PC-3 (cell line): ENCODE measurements at regions not wholly inside any gene's neighbourhood (a gene's known extent, or its start where the extent isn't known, plus 50 kb on each side); places are given as distances from the start of the nearest gene placed in this dataset.
"Not testable (repeated sequence)": the region's sequence is repeated elsewhere in the genome, so short reads cannot be mapped to it uniquely, and the experiment has no call there.

Source experiments
- ATAC-seq: fragments of 200-7000 bp; cut with Tn5 transposase; 2 replicates; pipeline ENCODE4 v1.9.1; 2020; ENCODE audit warnings: mild to moderate bottlenecking, moderate library complexity
- BruUV-seq: library from RNA; stranded (reverse); fragments of 400-500 nt; replicated peaks from 2 replicates; lab custom pipeline; 2021; lab: Mats Ljungman, UMichigan
- CTCF ChIA-PET: fragments of 300-600 bp; sonication (Branson Sonifier 250); formaldehyde crosslinking; loops from one replicate; lab custom pipeline; 2022; ENCODE audit warnings: antibody characterized with exemption; lab: Charles Lee
- POLR2A ChIA-PET: fragments of 300-600 bp; sonication (Branson Sonifier 250); formaldehyde crosslinking; loops from one replicate; lab custom pipeline; 2022; ENCODE audit warnings: antibody characterized with exemption; ENCODE audit not compliant: unreplicated experiment; lab: Charles Lee
- DNase-seq: peaks from one replicate; pipeline ENCODE4 v3.0.0-alpha.2; 2015
- H2AFZ ChIP-seq: fragments of 300-600 bp; sonication (generic); 2 replicates; pipeline ENCODE4 v1.6.0; 2016; ENCODE audit warnings: antibody characterized with exemption, low read length
- H3F3A ChIP-seq: fragments of 300-600 bp; sonication (generic); one replicate; pipeline ENCODE4 v1.6.0; 2017; ENCODE audit warnings: antibody characterized with exemption, low read length, control low read depth, mild to moderate bottlenecking; ENCODE audit not compliant: unreplicated experiment
- H3K27ac ChIP-seq: fragments of 300-600 bp; sonication (generic); 2 replicates; pipeline ENCODE4 v1.5.1; 2016; ENCODE audit warnings: mild to moderate bottlenecking, low read length
- H3K27me3 ChIP-seq: fragments of 300-600 bp; sonication (generic); 2 replicates; pipeline ENCODE4 v1.6.1; 2016; ENCODE audit warnings: low read length, mixed read lengths
- H3K36me3 ChIP-seq: fragments of 300-600 bp; sonication (generic); 2 replicates; pipeline ENCODE4 v1.6.1; 2016; ENCODE audit warnings: low read depth, mixed run types, low read length, mixed read lengths
- H3K4me1 ChIP-seq: fragments of 300-600 bp; sonication (generic); 2 replicates; pipeline ENCODE4 v1.5.1; 2016; ENCODE audit warnings: low read length; ENCODE audit not compliant: insufficient read depth
- H3K4me2 ChIP-seq: fragments of 300-600 bp; sonication (generic); 2 replicates; pipeline ENCODE4 v1.6.0; 2016; ENCODE audit warnings: low read length
- H3K4me3 ChIP-seq: fragments of 300-600 bp; sonication (generic); 2 replicates; pipeline ENCODE4 v1.5.1; 2016; ENCODE audit warnings: mild to moderate bottlenecking, low read length, mixed read lengths
- H3K79me2 ChIP-seq: fragments of 300-600 bp; sonication (generic); 2 replicates; pipeline ENCODE4 v1.6.1; 2017; ENCODE audit warnings: low read length, mixed read lengths
- H3K9ac ChIP-seq: fragments of 300-600 bp; sonication (generic); 2 replicates; pipeline ENCODE4 v1.6.0; 2016; ENCODE audit warnings: mild to moderate bottlenecking, low read length
- H3K9me2 ChIP-seq: fragments of 300-600 bp; sonication (generic); replicated peaks from 2 replicates; pipeline ENCODE4 v1.6.1; 2016; ENCODE audit warnings: mixed run types, low read length, mixed read lengths
- H3K9me3 ChIP-seq: fragments of 300-600 bp; sonication (generic); 2 replicates; pipeline ENCODE4 v1.6.1; 2016; ENCODE audit warnings: low read length, mixed read lengths
- H4K20me1 ChIP-seq: fragments of 300-600 bp; sonication (generic); 2 replicates; pipeline ENCODE4 v1.6.1; 2016; ENCODE audit warnings: low read length, mixed read lengths
- CTCF ChIP-seq: fragments of 300-600 bp; sonication (generic); conservative IDR thresholded peaks from 2 replicates; pipeline ENCODE4 v1.5.1; 2017; ENCODE audit warnings: antibody characterized with exemption, low read depth, mild to moderate bottlenecking, low read length
- EZH2 ChIP-seq: fragments of 300-600 bp; sonication (generic); IDR thresholded peaks from one replicate; pipeline ENCODE4 v1.6.1; 2017; ENCODE audit warnings: antibody characterized with exemption, mild to moderate bottlenecking, low read length; ENCODE audit not compliant: unreplicated experiment
- EZH2phosphoT487 ChIP-seq: fragments of 300-600 bp; sonication (generic); IDR thresholded peaks from 2 replicates; pipeline ENCODE4 v1.6.1; 2018; ENCODE audit warnings: mild to moderate bottlenecking, antibody characterized with exemption, low read length, borderline replicate concordance
- intact Hi-C: fragments of 100-400 bp; cut with micrococcal nuclease; formaldehyde crosslinking; loops from 2 replicates; pipeline ENCODE4 v1.9.0; 2023

- Histone ChIP-seq H3F3A (no peaks in the 10 kb centered on the region), H3K9ac (no peak overlapping the region), H3K4me2 (no peak overlapping the region), H2AFZ (no peak overlapping the region), H3K36me3 (no peaks in the 10 kb centered on the region), H4K20me1 (no peaks in the 10 kb centered on the region), H3K4me3 (no peak overlapping the region), H3K27me3 (no peaks in the 10 kb centered on the region), H3K9me3 (no peaks in the 10 kb centered on the region), H3K27ac (no peak overlapping the region), H3K9me2 (no peaks in the 10 kb centered on the region), H3K79me2 (no peaks in the 10 kb centered on the region), H3K4me1 (no peaks in the 10 kb centered on the region)
- BruUV-seq, result no TSS peak
- ChIA-PET CTCF (no interaction called here), POLR2A (no interaction called here)
- intact Hi-C loops, result no loop called here
- ATAC-seq, result no peak
- DNase-seq, result no peak
- no peak for TF ChIP-seq CTCF
- no peak for TF ChIP-seq EZH2
- TF ChIP-seq EZH2phosphoT487, result no peak
Observed at GRCh38 chr3:145489011-145489410, 672.0 kb downstream of the PLOD2 start.

- Histone ChIP-seq H3K27ac (no peak overlapping the region), H3K9me2 (no peaks in the 10 kb centered on the region), H2AFZ (no peak overlapping the region), H3K4me1 (no peaks in the 10 kb centered on the region), H3K36me3 (no peaks in the 10 kb centered on the region), H3K9ac (no peak overlapping the region), H3K9me3 (no peaks in the 10 kb centered on the region), H3K27me3 (no peaks in the 10 kb centered on the region), H3K4me3 (no peak overlapping the region), H4K20me1 (no peaks in the 10 kb centered on the region), H3K79me2 (no peaks in the 10 kb centered on the region), H3K4me2 (no peak overlapping the region), H3F3A (no peaks in the 10 kb centered on the region)
- POLR2A ChIA-PET, result no interaction called here
- CTCF ChIA-PET, result no interaction called here
- DNase-seq (no peak), ATAC-seq (no peak)
- intact Hi-C loops, result no loop called here
- no TSS peak for BruUV-seq
- TF ChIP-seq EZH2phosphoT487 (no peak), CTCF (no peak), EZH2 (no peak)
Observed at GRCh38 chr3:145490088-145491048, 670.6 kb downstream of the PLOD2 start.

- no TSS peak for BruUV-seq
- no peaks in the 10 kb centered on the region for H3F3A ChIP-seq
- H3K9ac ChIP-seq, result no peak overlapping the region
- no peaks in the 10 kb centered on the region for H3K4me1 ChIP-seq
- ATAC-seq, result no peak
- no peak overlapping the region for H3K27ac ChIP-seq
- POLR2A ChIA-PET, result no interaction called here
- H3K4me3 ChIP-seq, result no peak overlapping the region
- intact Hi-C loops, result no loop called here
- no peak overlapping the region for H2AFZ ChIP-seq
- no peaks in the 10 kb centered on the region for H3K9me2 ChIP-seq
- H3K27me3 ChIP-seq, result no peaks in the 10 kb centered on the region
- CTCF ChIA-PET, result no interaction called here
- no peaks in the 10 kb centered on the region for H3K79me2 ChIP-seq
- H3K9me3 ChIP-seq, result no peaks in the 10 kb centered on the region
- no peaks in the 10 kb centered on the region for H3K36me3 ChIP-seq
- DNase-seq, result no peak
- no peak for TF ChIP-seq EZH2
- TF ChIP-seq EZH2phosphoT487, result no peak
- TF ChIP-seq CTCF, result no peak
- no peaks in the 10 kb centered on the region for H4K20me1 ChIP-seq
- H3K4me2 ChIP-seq, result no peak overlapping the region
Observed at GRCh38 chr3:145492456-145492855, 668.5 kb downstream of the PLOD2 start.

GRCh38 chr3:145517416-145517815, 643.6 kb downstream of the PLOD2 start:
- H3K36me3 ChIP-seq, H3K9me3 ChIP-seq, ATAC-seq, BruUV-seq, POLR2A ChIA-PET, H3K79me2 ChIP-seq, intact Hi-C loops, H3K27me3 ChIP-seq, H3K4me3 ChIP-seq, H3K9ac ChIP-seq, CTCF ChIA-PET, H3K4me1 ChIP-seq, H4K20me1 ChIP-seq, H3F3A ChIP-seq, DNase-seq, H3K4me2 ChIP-seq, H2AFZ ChIP-seq, H3K9me2 ChIP-seq, H3K27ac ChIP-seq: not testable (repeated sequence)
